ENCODE measurements at regions not wholly inside any gene's neighbourhood (a gene's known extent, or its start where the extent isn't known, plus 50 kb on each side); places are given as distances from the start of the nearest gene placed in this dataset.
"Not testable (repeated sequence)": the region's sequence is repeated elsewhere in the genome, so short reads cannot be mapped to it uniquely, and the experiment has no call there.

DNA sequence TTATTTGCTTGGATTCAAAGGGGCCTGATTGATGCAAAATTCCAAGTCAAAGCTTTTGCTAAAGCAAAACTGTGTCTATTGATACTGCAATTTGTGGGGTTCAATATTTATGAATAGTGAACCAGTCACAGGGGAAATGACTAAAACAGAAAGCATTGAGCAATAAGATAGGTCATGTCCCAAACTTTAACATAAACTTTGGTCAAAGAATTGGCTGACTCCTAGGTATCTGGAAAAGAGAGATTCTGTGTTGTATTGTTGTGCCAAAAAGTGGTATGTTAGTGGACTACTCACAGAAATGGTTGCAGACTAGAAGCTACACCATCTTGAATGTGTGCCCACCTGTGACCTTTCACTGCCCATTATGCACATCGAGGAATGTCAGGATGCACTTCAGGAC is 585.5 kb upstream of the RGMB start:
- TF ChIP-seq, protein P1, sequence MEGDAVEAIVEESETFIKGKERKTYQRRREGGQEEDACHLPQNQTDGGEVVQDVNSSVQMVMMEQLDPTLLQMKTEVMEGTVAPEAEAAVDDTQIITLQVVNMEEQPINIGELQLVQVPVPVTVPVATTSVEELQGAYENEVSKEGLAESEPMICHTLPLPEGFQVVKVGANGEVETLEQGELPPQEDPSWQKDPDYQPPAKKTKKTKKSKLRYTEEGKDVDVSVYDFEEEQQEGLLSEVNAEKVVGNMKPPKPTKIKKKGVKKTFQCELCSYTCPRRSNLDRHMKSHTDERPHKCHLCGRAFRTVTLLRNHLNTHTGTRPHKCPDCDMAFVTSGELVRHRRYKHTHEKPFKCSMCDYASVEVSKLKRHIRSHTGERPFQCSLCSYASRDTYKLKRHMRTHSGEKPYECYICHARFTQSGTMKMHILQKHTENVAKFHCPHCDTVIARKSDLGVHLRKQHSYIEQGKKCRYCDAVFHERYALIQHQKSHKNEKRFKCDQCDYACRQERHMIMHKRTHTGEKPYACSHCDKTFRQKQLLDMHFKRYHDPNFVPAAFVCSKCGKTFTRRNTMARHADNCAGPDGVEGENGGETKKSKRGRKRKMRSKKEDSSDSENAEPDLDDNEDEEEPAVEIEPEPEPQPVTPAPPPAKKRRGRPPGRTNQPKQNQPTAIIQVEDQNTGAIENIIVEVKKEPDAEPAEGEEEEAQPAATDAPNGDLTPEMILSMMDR (IDR thresholded peaks at IDR 0.05; ENCODE audit: extremely low read depth, missing control alignments) = no peak
- DNase-seq (ENCODE audit: low spot score) = no peak

DNA sequence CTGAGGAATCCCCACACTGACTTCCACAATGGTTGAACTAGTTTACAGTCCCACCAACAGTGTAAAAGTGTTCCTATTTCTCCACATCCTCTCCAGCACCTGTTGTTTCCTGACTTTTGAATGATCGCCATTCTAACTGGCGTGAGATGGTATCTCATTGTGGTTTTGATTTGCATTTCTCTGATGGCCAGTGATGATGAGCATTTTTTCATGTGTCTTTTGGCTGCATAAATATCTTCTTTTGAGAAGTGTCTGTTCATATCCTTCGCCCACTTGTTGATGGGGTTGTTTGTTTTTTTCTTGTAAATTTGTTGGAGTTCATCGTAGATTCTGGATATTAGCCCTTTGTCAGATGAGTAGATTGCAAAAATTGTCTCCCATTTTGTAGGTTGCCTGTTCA is 583.1 kb upstream of the RGMB start:
- not testable (repeated sequence) for DNase-seq (ENCODE audit: low spot score)

DNA sequence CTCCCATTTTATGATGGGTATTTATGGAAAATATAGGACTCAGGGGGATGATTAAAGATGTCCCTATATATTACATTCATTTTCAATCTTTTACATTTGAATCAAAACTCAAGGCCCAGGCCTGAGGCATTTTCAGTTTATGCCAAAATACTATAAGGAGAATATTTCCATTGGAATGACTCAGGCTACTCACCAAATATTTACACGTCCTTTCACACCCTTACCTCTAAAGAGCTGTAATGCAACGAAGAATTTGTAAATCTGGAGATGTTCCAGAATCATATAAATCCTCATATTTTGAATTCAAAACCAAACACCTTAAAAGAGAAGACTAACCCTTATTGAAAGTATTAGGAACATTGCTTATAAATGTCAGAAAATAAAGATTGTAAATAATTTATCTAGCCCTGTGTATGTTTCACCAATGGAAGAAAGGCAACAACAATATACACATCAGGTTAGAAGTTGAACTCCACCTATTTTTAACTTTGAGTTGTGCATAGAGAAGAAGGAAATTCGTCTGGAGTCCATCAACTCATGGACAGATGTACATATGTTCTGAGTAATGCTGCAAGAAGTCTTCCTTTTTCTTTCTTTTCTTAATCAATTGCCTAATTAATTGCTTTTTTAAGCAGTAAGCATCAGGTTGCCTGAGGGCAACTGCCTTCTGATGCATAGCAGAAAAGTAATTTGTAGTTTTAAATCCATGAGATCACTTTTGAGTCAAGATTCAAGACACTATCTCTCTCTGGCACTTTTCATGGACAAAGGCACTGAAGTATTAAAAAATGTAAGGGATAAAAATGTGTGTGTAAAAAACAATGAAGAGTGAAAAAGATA is 579.3 kb upstream of the RGMB start:
- no peak for DNase-seq (ENCODE audit: low spot score)
- TF ChIP-seq, protein P1 (IDR thresholded peaks at IDR 0.05; ENCODE audit: extremely low read depth, missing control alignments) = no peak

DNA sequence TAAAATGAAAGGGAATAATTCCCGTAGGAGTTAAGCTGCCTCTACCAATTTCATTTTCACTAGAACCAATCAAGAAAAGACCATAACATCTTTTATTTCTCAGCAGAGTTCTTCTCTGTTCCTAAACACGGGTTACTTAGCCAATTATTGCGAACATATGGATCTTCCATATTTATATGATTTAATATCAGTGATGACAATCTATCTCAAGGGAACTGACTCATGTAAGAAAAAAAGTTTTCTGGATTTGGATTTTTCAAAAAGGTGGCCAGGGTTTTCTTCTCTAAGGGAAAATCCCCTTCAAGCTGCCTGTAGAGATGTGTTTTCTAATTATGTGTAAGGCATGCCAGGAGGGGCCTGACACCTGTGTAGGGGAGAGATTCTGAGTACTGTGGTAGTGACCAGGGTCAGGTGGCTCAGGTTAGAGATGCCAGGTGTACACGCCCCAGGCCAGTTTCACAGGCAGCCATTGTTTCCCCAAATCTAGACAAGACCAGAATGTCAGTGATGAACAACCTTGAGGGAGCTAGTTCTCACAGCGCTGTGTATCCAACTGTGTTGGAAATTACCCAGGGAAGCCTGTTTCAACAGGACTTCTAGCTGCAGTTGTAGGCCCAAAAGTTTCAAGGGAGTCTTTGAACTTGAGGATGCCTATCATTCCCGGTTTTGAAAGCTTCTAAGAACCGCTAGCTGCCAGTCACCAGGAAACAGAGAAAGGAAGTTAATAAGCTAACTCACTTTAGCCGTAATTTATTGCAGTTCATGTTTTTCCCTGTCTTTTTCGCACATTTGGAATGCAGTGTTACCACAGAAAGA is 572.5 kb upstream of the RGMB start:
- TF ChIP-seq, protein P1 (IDR thresholded peaks at IDR 0.05; ENCODE audit: extremely low read depth, missing control alignments) = no peak
- no peak for DNase-seq (ENCODE audit: low spot score)

DNA sequence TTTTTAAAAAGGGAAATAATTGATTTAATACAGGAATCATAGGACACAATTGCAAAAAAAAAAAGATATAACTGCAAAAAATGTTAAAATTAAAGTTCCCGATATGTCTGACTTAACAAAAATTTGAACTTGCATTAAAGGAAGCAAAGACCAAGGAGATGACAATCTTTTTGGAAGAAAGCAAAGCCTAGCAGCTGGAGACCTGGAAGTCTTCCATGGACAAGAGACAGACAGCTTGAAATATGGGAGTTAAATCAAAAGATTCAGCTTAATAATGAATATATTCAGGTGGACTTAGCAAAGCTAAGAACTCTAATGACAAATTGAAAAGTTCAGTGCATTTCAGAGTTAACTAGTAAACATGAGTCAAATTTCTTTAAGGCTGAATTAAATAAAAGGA is 568.7 kb upstream of the RGMB start:
- TF ChIP-seq, protein P1 (IDR thresholded peaks at IDR 0.05; ENCODE audit: extremely low read depth, missing control alignments) = no peak
- DNase-seq (ENCODE audit: low spot score) = no peak

DNA sequence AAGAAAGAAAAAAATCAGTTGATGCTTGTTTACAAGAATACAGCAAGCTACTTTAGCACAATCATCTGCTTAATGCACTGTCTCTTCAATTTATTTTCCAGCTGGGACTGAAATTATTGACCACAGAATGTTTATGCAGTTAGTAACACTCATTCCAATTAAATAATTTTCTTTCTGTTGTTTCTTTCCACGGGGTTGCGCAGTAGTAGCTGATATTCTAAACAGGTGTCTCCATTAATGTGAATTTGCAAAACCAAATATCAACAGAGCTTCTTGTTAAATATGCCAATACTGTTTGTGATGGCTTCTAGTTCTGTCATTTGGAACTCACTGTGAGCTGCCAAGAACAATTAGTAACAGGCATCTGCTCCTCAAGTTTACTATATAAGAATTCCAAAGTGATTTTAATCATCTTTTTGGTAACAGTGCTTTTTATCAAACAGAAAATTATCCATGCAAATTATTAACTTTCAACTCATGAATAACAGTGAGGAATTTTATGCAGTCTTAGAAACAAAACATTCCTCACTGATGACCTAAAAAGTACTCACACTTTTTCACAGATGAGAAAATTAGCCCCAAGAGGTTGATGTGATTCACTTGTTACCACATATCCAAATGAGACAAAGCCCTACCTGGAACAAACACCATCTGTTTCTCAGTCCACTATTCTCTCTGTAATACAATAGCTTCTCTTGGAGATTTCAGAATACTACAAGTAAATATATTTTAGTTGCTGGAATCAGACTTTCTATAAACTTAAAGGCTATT is 567.6 kb upstream of the RGMB start:
- TF ChIP-seq, protein P1 (IDR thresholded peaks at IDR 0.05; ENCODE audit: extremely low read depth, missing control alignments) = no peak
- DNase-seq (ENCODE audit: low spot score) = no peak

DNA sequence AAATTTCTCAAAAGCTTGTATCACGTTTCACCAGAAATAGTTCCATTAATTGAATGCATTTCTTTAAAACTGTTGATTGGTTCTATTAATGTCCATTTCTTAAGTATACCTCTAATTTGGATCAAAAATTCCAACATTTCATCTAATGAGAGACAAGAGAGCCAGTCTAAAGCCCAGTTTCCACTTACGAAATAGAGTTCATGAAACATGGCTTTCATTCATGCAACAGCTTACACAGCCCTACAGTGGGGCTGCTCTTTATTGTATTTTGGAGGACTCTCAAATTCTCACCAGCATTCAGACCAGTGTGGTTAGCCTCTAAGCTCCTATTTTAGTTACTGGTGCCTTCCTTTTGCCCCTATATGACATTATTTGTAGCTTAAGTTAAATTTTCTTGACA is 566.9 kb upstream of the RGMB start:
- DNase-seq (ENCODE audit: low spot score) = no peak

More for the DNA sequence above, 566.9 kb upstream of the RGMB start:
- TF ChIP-seq, protein P1 (IDR thresholded peaks at IDR 0.05; ENCODE audit: extremely low read depth, missing control alignments) = no peak

Measured in GM20000 (cell line).